ENCODE measurements at regions not wholly inside any gene's neighbourhood (a gene's known extent, or its start where the extent isn't known, plus 50 kb on each side); places are given as distances from the start of the nearest gene placed in this dataset.
"Not testable (repeated sequence)": the region's sequence is repeated elsewhere in the genome, so short reads cannot be mapped to it uniquely, and the experiment has no call there.

GRCh38 chr3:94377123-94377696 lies 314.3 kb downstream of the NSUN3 start:
- not testable (repeated sequence) for H3K9ac ChIP-seq (ENCODE audit: low read length); H3K9me3 ChIP-seq (ENCODE audit: low read length); H3K4me3 ChIP-seq (ENCODE audit: low read depth in 1 of 2, low read length in 2 of 2); H3K36me3 ChIP-seq (ENCODE audit: insufficient read depth, low read length); H3K27me3 ChIP-seq (ENCODE audit: control insufficient read depth in 1 of 2, insufficient read depth in 2 of 2, low read length in 2 of 2); H3K4me1 ChIP-seq (ENCODE audit: insufficient read depth, low read length); H3K27ac ChIP-seq (ENCODE audit: low read depth, low read length)

GRCh38 chr3:94377863-94378262 lies 315.0 kb downstream of the NSUN3 start:
- not testable (repeated sequence) for H3K27ac ChIP-seq (ENCODE audit: low read depth, low read length); H3K36me3 ChIP-seq (ENCODE audit: insufficient read depth, low read length); H3K9ac ChIP-seq (ENCODE audit: low read length); H3K4me3 ChIP-seq (ENCODE audit: low read depth in 1 of 2, low read length in 2 of 2); H3K4me1 ChIP-seq (ENCODE audit: insufficient read depth, low read length); H3K27me3 ChIP-seq (ENCODE audit: control insufficient read depth in 1 of 2, insufficient read depth in 2 of 2, low read length in 2 of 2); H3K9me3 ChIP-seq (ENCODE audit: low read length)

GRCh38 chr3:94378322-94378721 lies 315.5 kb downstream of the NSUN3 start:
- no peak overlapping the region for H3K4me3 ChIP-seq (ENCODE audit: low read depth in 1 of 2, low read length in 2 of 2)
- no peaks in the 10 kb centered on the region for H3K9me3 ChIP-seq (ENCODE audit: low read length)
- H3K27ac ChIP-seq (ENCODE audit: low read depth, low read length), result no peak overlapping the region
- H3K36me3 ChIP-seq (ENCODE audit: insufficient read depth, low read length), result no peaks in the 10 kb centered on the region
- no peak overlapping the region for H3K9ac ChIP-seq (ENCODE audit: low read length)
- no peaks in the 10 kb centered on the region for H3K27me3 ChIP-seq (ENCODE audit: control insufficient read depth in 1 of 2, insufficient read depth in 2 of 2, low read length in 2 of 2)
- H3K4me1 ChIP-seq (ENCODE audit: insufficient read depth, low read length), result peaks cover 5% of the 10 kb centered on the region

DNA sequence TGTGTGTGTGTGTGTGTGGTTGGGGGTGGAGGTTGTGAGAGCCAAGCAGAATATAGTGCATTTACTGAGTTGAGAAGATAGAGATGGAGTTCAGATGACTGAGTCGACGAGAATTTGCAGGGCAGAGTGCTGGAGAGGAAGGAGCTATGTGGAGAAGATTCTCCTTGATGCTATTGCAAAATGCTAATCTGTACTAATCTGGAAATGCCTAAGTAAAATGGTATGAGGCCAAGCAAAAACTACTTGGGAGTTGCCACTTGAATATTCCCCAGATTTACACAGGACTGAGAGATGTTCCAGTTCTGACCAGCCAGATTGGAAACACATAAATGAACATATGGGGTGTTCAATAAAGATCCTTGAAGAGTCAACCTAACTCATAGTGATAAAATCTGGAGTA lies 316.4 kb downstream of the NSUN3 start:
- no peak overlapping the region for H3K27ac ChIP-seq (ENCODE audit: low read depth, low read length)
- H3K4me1 ChIP-seq (ENCODE audit: insufficient read depth, low read length), result no peaks in the 10 kb centered on the region
- no peaks in the 10 kb centered on the region for H3K36me3 ChIP-seq (ENCODE audit: insufficient read depth, low read length)
- H3K4me3 ChIP-seq (ENCODE audit: low read depth in 1 of 2, low read length in 2 of 2), result no peak overlapping the region
- no peaks in the 10 kb centered on the region for H3K9me3 ChIP-seq (ENCODE audit: low read length)
- no peaks in the 10 kb centered on the region for H3K27me3 ChIP-seq (ENCODE audit: control insufficient read depth in 1 of 2, insufficient read depth in 2 of 2, low read length in 2 of 2)
- no peak overlapping the region for H3K9ac ChIP-seq (ENCODE audit: low read length)

DNA sequence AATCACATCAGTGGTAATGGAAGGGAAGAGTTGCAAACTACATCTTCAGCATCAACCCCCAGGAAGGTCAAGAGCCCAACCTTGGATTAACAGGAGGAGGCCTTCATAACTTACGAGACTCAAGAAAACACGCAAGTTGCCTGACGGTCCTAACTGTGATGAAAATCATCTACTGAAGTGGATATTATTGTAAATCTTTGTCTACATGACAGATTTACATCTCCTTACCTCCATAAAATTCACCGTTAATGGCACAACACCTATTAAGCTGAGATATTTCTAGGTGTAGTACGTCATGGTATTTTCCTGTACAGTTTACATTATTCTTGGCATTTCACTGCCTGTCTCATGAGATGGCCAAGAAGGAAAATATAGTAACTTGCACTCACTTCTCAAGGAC lies 332.0 kb downstream of the NSUN3 start:
- Histone ChIP-seq H3K4me3 (ENCODE audit: low read depth in 1 of 2, low read length in 2 of 2) (no peak overlapping the region), H3K9ac (ENCODE audit: low read length) (no peak overlapping the region), H3K36me3 (ENCODE audit: insufficient read depth, low read length) (no peaks in the 10 kb centered on the region), H3K4me1 (ENCODE audit: insufficient read depth, low read length) (no peaks in the 10 kb centered on the region), H3K27me3 (ENCODE audit: control insufficient read depth in 1 of 2, insufficient read depth in 2 of 2, low read length in 2 of 2) (no peaks in the 10 kb centered on the region), H3K9me3 (ENCODE audit: low read length) (no peaks in the 10 kb centered on the region), H3K27ac (ENCODE audit: low read depth, low read length) (no peak overlapping the region)

GRCh38 chr3:94395851-94396250 lies 333.0 kb downstream of the NSUN3 start:
- no peak overlapping the region for H3K4me3 ChIP-seq (ENCODE audit: low read depth in 1 of 2, low read length in 2 of 2)
- no peak overlapping the region for H3K9ac ChIP-seq (ENCODE audit: low read length)
- H3K4me1 ChIP-seq (ENCODE audit: insufficient read depth, low read length), result no peaks in the 10 kb centered on the region
- no peaks in the 10 kb centered on the region for H3K27me3 ChIP-seq (ENCODE audit: control insufficient read depth in 1 of 2, insufficient read depth in 2 of 2, low read length in 2 of 2)
- no peaks in the 10 kb centered on the region for H3K9me3 ChIP-seq (ENCODE audit: low read length)
- no peak overlapping the region for H3K27ac ChIP-seq (ENCODE audit: low read depth, low read length)
- H3K36me3 ChIP-seq (ENCODE audit: insufficient read depth, low read length), result no peaks in the 10 kb centered on the region

GRCh38 chr3:94398036-94398435 lies 335.2 kb downstream of the NSUN3 start:
- no peaks in the 10 kb centered on the region for H3K4me1 ChIP-seq (ENCODE audit: insufficient read depth, low read length)
- H3K9me3 ChIP-seq (ENCODE audit: low read length), result no peaks in the 10 kb centered on the region
- H3K4me3 ChIP-seq (ENCODE audit: low read depth in 1 of 2, low read length in 2 of 2), result no peak overlapping the region
- no peaks in the 10 kb centered on the region for H3K27me3 ChIP-seq (ENCODE audit: control insufficient read depth in 1 of 2, insufficient read depth in 2 of 2, low read length in 2 of 2)
- no peaks in the 10 kb centered on the region for H3K36me3 ChIP-seq (ENCODE audit: insufficient read depth, low read length)
- H3K9ac ChIP-seq (ENCODE audit: low read length), result no peak overlapping the region
- no peak overlapping the region for H3K27ac ChIP-seq (ENCODE audit: low read depth, low read length)

DNA sequence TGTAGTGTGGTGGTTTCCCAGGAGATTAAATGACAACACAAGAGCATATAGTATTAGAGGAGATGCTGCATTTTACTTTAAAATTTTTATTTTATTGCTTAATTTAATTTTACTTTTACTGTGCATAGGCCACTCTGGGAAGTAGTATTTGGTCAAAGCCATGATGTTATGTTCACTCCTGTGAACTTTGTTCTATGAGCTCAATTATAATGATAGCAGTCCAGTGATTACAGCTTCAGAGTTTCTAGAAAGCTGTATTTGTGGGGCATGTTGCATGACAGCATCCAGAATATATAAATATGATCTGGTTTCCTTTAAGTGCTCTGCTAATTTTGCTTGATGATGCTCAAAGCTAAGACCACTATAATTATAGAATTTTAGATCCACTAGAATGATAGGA lies 338.6 kb downstream of the NSUN3 start:
- Histone ChIP-seq H3K9me3 (ENCODE audit: low read length) (no peaks in the 10 kb centered on the region), H3K4me3 (ENCODE audit: low read depth in 1 of 2, low read length in 2 of 2) (no peak overlapping the region), H3K9ac (ENCODE audit: low read length) (no peak overlapping the region), H3K4me1 (ENCODE audit: insufficient read depth, low read length) (no peaks in the 10 kb centered on the region), H3K36me3 (ENCODE audit: insufficient read depth, low read length) (no peaks in the 10 kb centered on the region), H3K27ac (ENCODE audit: low read depth, low read length) (no peak overlapping the region), H3K27me3 (ENCODE audit: control insufficient read depth in 1 of 2, insufficient read depth in 2 of 2, low read length in 2 of 2) (no peaks in the 10 kb centered on the region)

DNA sequence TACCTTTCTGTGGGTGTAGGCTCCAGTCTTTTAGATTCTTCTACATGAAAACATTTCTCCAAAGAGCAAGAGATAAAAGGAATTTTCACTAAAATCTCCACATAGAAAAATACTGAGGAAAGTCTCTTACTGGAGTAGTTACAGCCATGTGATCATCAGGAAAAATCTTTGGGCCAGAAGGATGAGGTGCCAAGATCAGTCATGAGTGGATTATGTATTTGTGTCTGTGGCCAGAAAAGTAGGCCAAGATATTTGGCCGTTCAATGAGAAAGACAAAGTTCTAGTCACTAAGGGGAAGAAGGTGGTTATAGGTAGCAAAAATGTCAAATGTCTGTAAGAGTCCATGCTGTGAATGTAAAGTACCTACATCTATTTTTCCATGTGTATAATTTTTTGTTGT lies 339.3 kb downstream of the NSUN3 start:
- Histone ChIP-seq H3K4me3 (ENCODE audit: low read depth in 1 of 2, low read length in 2 of 2) (no peak overlapping the region), H3K27ac (ENCODE audit: low read depth, low read length) (no peak overlapping the region), H3K27me3 (ENCODE audit: control insufficient read depth in 1 of 2, insufficient read depth in 2 of 2, low read length in 2 of 2) (no peaks in the 10 kb centered on the region), H3K9ac (ENCODE audit: low read length) (no peak overlapping the region), H3K9me3 (ENCODE audit: low read length) (no peaks in the 10 kb centered on the region), H3K36me3 (ENCODE audit: insufficient read depth, low read length) (no peaks in the 10 kb centered on the region), H3K4me1 (ENCODE audit: insufficient read depth, low read length) (no peaks in the 10 kb centered on the region)

GRCh38 chr3:94405258-94406035 lies 342.6 kb downstream of the NSUN3 start:
- Histone ChIP-seq H3K9me3 (ENCODE audit: low read length) (no peaks in the 10 kb centered on the region), H3K9ac (ENCODE audit: low read length) (no peak overlapping the region), H3K4me1 (ENCODE audit: insufficient read depth, low read length) (no peaks in the 10 kb centered on the region), H3K36me3 (ENCODE audit: insufficient read depth, low read length) (no peaks in the 10 kb centered on the region), H3K27me3 (ENCODE audit: control insufficient read depth in 1 of 2, insufficient read depth in 2 of 2, low read length in 2 of 2) (no peaks in the 10 kb centered on the region), H3K27ac (ENCODE audit: low read depth, low read length) (no peak overlapping the region), H3K4me3 (ENCODE audit: low read depth in 1 of 2, low read length in 2 of 2) (no peak overlapping the region)

GRCh38 chr3:94406595-94406994 lies 343.7 kb downstream of the NSUN3 start:
- H3K27me3 ChIP-seq (ENCODE audit: control insufficient read depth in 1 of 2, insufficient read depth in 2 of 2, low read length in 2 of 2), result no peaks in the 10 kb centered on the region
- H3K27ac ChIP-seq (ENCODE audit: low read depth, low read length), result no peak overlapping the region
- no peaks in the 10 kb centered on the region for H3K4me1 ChIP-seq (ENCODE audit: insufficient read depth, low read length)

DNA sequence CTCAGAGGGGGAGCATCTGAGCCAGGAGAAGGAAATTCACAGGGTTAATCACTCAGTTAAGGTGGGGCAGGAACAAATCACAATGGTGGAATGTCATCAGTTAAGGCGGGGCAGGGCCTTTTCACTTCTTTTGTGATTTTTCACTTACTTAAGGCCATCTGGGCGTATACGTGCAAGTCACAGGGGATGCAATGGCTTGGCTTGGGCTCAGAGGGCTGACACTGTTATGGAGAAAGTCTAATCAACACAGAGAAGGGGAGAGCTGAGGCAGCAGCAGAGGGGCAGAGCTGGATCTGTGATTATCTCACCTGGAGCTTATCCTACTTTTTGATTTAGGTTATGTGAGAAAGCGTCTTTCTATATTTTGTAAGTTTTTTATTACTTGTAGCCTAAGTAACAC lies 350.1 kb downstream of the NSUN3 start:
- H3K9me3 ChIP-seq (ENCODE audit: low read length); H3K27ac ChIP-seq (ENCODE audit: low read depth, low read length); H3K27me3 ChIP-seq (ENCODE audit: control insufficient read depth in 1 of 2, insufficient read depth in 2 of 2, low read length in 2 of 2); H3K9ac ChIP-seq (ENCODE audit: low read length); H3K36me3 ChIP-seq (ENCODE audit: insufficient read depth, low read length); H3K4me1 ChIP-seq (ENCODE audit: insufficient read depth, low read length); H3K4me3 ChIP-seq (ENCODE audit: low read depth in 1 of 2, low read length in 2 of 2): not testable (repeated sequence)

More at GRCh38 chr3:94406595-94406994, 343.7 kb downstream of the NSUN3 start:
- Histone ChIP-seq H3K4me3 (ENCODE audit: low read depth in 1 of 2, low read length in 2 of 2) (no peak overlapping the region), H3K36me3 (ENCODE audit: insufficient read depth, low read length) (no peaks in the 10 kb centered on the region), H3K9ac (ENCODE audit: low read length) (no peak overlapping the region), H3K9me3 (ENCODE audit: low read length) (no peaks in the 10 kb centered on the region)

Data from muscle layer of colon (tissue), 2 donors.